ENCODE measurements at regions not wholly inside any gene's neighbourhood (a gene's known extent, or its start where the extent isn't known, plus 50 kb on each side); places are given as distances from the start of the nearest gene placed in this dataset.

GRCh38 chr12:85695097-85695715 is 141.0 kb downstream of the RASSF9 start:
- DNase-seq (ENCODE audit: extremely low read depth in 1 of 4, low spot score in 3 of 4), result no peak
- no peaks in the 10 kb centered on the region for H3K27me3 ChIP-seq (ENCODE audit: control insufficient read depth in 2 of 2, insufficient read depth in 2 of 2, low read length in 2 of 2)
- H3K9me3 ChIP-seq (replicated peaks; ENCODE audit: control insufficient read depth, insufficient read depth, low read depth, low read length), result no peaks in the 10 kb centered on the region
- ChIA-PET CTCF (ENCODE audit: low intra/inter-chr PET ratio) (no interaction called here), POLR2A (no interaction called here)
- H3K4me2 ChIP-seq (ENCODE audit: insufficient read depth, low read length), result no peak overlapping the region
- no peak overlapping the region for H3K4me3 ChIP-seq
- no peaks in the 10 kb centered on the region for H3K36me3 ChIP-seq (ENCODE audit: control insufficient read depth, insufficient read depth, low read length)
- BruUV-seq (replicated peaks), result no TSS peak
- H4K20me1 ChIP-seq (replicated peaks; ENCODE audit: control insufficient read depth, insufficient read depth, low read length), result no peaks in the 10 kb centered on the region
- 0% methylated on average over 4 of the region's 4 CpGs for WGBS (ENCODE audit: insufficient coverage, low coverage, missing lambda C conversion rate)
- in situ Hi-C loops (cut with MboI) (no loop called here), intact Hi-C loops (cut with micrococcal nuclease) (no loop called here)
- no peak for ATAC-seq
- H3K27ac ChIP-seq (ENCODE audit: extremely low read depth, low read depth, low read length), result no peak overlapping the region
- no peak overlapping the region for H3K9ac ChIP-seq (ENCODE audit: insufficient read depth in 1 of 2, low read depth in 2 of 2, low read length in 2 of 2)
- no peak for FAIRE-seq
- H2AFZ ChIP-seq (ENCODE audit: low read depth, low read length), result no peak overlapping the region
- no peaks in the 10 kb centered on the region for H3K79me2 ChIP-seq (ENCODE audit: control insufficient read depth, insufficient read depth, low read length)
- no peaks in the 10 kb centered on the region for H3K4me1 ChIP-seq (replicated peaks in 1 of 2; ENCODE audit: control insufficient read depth in 2 of 2, insufficient read depth in 2 of 2, low read length in 2 of 2)
- no peaks in the 10 kb centered on the region for H3K9me1 ChIP-seq (ENCODE audit: control insufficient read depth, insufficient read depth, low read length)
- TF ChIP-seq NFE2L1 (tag; IDR thresholded peaks at IDR 0.05; ENCODE audit: borderline replicate concordance, low read depth) (no peak), ZBTB49 (CRISPR knock-in tag; IDR thresholded peaks at IDR 0.05; ENCODE audit: borderline replicate concordance) (no peak), CBX5 (IDR thresholded peaks at IDR 0.05; ENCODE audit: borderline replicate concordance, low read depth) (no peak), HDAC6 (IDR thresholded peaks at IDR 0.05; ENCODE audit: low read depth, low read length) (no peak), TAF15 (IDR thresholded peaks at IDR 0.05; ENCODE audit: low read depth, low read length) (no peak), DMBX1 (CRISPR knock-in tag; IDR thresholded peaks at IDR 0.05; ENCODE audit: borderline replicate concordance) (no peak)
- TF ChIP-seq, protein P1, sequence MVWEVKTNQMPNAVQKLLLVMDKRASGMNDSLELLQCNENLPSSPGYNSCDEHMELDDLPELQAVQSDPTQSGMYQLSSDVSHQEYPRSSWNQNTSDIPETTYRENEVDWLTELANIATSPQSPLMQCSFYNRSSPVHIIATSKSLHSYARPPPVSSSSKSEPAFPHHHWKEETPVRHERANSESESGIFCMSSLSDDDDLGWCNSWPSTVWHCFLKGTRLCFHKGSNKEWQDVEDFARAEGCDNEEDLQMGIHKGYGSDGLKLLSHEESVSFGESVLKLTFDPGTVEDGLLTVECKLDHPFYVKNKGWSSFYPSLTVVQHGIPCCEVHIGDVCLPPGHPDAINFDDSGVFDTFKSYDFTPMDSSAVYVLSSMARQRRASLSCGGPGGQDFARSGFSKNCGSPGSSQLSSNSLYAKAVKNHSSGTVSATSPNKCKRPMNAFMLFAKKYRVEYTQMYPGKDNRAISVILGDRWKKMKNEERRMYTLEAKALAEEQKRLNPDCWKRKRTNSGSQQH (CRISPR knock-in tag; IDR thresholded peaks at IDR 0.05), result no peak
- TF ChIP-seq, protein P2, sequence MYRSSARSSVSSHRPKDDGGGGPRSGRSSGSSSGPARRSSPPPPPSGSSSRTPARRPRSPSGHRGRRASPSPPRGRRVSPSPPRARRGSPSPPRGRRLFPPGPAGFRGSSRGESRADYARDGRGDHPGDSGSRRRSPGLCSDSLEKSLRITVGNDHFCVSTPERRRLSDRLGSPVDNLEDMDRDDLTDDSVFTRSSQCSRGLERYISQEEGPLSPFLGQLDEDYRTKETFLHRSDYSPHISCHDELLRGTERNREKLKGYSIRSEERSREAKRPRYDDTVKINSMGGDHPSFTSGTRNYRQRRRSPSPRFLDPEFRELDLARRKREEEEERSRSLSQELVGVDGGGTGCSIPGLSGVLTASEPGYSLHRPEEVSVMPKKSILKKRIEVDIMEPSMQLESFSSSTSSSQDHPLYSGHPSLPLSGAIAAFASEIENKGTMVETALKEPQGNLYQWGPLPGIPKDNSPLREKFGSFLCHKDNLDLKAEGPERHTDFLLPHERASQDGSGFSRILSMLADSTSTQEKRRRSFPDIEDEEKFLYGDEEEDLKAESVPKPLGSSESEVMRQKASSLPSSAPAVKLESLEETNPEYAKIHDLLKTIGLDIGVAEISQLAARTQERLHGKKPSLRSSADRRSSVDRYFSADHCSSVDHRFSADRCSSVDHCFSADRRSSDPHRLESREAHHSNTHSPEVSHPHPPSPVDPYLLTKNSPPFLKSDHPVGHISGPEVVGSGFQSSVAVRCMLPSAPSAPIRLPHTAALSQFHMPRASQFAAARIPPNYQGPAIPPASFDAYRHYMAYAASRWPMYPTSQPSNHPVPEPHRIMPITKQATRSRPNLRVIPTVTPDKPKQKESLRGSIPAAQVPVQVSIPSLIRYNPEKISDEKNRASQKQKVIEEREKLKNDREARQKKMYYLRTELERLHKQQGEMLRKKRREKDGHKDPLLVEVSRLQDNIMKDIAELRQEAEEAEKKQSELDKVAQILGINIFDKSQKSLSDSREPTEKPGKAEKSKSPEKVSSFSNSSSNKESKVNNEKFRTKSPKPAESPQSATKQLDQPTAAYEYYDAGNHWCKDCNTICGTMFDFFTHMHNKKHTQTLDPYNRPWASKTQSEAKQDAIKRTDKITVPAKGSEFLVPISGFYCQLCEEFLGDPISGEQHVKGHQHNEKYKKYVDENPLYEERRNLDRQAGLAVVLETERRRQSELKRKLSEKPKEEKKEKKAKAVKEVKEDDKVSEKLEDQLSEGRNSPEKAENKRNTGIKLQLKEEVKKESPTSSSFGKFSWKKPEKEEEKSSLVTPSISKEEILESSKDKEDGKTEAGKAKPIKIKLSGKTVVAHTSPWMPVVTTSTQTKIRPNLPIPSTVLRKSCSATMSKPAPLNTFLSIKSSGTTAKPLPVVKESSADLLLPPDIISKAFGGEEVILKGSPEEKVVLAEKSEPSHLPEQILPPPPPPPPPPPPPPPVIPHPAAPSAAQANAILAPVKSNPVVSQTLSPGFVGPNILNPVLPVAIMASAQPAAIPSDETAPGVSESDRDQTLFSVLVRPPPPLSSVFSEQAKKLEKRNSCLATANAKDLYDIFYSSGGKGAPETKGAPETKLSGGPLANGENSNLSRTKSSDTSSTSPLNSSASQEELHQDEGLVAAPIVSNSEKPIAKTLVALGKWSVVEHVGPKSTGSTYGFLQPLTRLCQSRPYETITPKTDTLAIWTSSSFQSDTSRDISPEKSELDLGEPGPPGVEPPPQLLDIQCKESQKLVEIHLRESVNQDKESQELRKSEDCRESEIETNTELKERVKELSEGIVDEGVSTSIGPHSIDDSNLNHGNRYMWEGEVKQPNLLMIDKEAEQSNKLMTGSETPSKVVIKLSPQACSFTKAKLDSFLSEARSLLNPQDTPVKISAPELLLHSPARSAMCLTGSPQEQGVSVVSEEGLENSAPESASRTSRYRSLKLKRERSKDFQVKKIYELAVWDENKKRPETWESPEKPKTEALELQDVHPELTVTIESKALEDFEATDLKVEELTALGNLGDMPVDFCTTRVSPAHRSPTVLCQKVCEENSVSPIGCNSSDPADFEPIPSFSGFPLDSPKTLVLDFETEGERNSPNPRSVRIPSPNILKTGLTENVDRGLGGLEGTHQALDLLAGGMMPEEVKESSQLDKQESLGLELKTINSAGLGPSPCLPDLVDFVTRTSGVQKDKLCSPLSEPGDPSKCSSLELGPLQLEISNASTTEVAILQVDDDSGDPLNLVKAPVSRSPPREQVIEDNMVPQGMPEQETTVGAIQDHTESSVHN (IDR thresholded peaks at IDR 0.05; ENCODE audit: borderline replicate concordance in 1 of 2, low read depth in 1 of 2), result no peak

Data from K562 (cell line).